ENCODE measurements at regions not wholly inside any gene's neighbourhood (a gene's known extent, or its start where the extent isn't known, plus 50 kb on each side); places are given as distances from the start of the nearest gene placed in this dataset.
"Not testable (repeated sequence)": the region's sequence is repeated elsewhere in the genome, so short reads cannot be mapped to it uniquely, and the experiment has no call there.

DNA sequence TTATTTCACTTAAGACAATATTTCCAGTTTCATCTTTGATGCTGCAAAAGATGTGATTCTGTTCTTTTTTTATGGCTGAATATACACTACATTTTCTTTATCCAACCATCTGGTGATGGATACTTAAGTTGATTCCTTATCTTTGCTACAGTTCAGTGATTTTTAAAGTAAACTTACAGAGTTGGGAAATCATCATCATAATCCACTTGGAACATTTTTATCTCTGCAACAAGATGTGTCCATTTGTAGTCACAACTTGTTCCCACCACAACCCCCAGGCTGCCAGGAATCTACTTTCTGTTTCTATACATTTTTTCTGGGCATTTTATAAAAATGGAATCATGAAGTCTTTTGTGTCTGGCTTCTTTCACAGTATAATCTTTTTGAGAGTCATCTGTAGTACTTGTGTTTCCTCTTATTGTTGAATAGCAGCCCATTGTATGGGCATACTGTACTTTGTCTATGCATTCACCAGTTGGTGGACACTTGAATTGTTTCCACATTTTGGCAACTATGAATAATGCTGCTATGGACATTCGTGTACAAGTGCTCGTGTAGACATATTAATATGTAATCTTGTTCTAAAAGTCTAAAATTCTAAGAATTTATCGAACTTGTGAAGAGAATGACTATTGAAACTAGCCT, 212.5 kb upstream of the DDHD1 start:
- Histone ChIP-seq H3K4me1 (ENCODE audit: control insufficient read depth, insufficient read depth, low read length) (peaks cover 12% of the 10 kb centered on the region), H3K9ac (ENCODE audit: extremely low read depth, low read length, poor library complexity, severe bottlenecking) (no peak overlapping the region), H3K27me3 (ENCODE audit: control insufficient read depth, insufficient read depth, low read length, poor library complexity, severe bottlenecking) (no peaks in the 10 kb centered on the region), H3K27ac (ENCODE audit: low read depth, low read length) (no peak overlapping the region), H3K4me3 (ENCODE audit: low read length) (no peak overlapping the region), H3K36me3 (ENCODE audit: control insufficient read depth, insufficient read depth, low read length) (no peaks in the 10 kb centered on the region), H3K9me3 (ENCODE audit: control insufficient read depth, low read length) (peaks cover 23% of the 10 kb centered on the region)
- Mint-ChIP-seq H3K4me3 (no peak overlapping the region), H3K9me3 (peaks cover 39% of the 10 kb centered on the region), H3K4me1 (peaks cover 25% of the 10 kb centered on the region), H3K36me3 (ENCODE audit: low read depth) (peaks cover 18% of the 10 kb centered on the region), H3K27ac (no peak overlapping the region), H3K27me3 (ENCODE audit: insufficient read depth) (peaks cover 4% of the 10 kb centered on the region)
- no peak for TF ChIP-seq CTCF (conservative IDR thresholded peaks at IDR 0.05)
- DNase-seq, result no peak
- WGBS, 2 experiments (ENCODE audit: insufficient coverage in 1 of 2, insufficient read length in 1 of 2), result 94 to 100% methylated on average over 2 to 3 of the region's 3 CpGs

- not testable (repeated sequence) for H3K27ac Mint-ChIP-seq; H3K36me3 ChIP-seq (ENCODE audit: control insufficient read depth, insufficient read depth, low read length); H3K27me3 ChIP-seq (ENCODE audit: control insufficient read depth, insufficient read depth, low read length, poor library complexity, severe bottlenecking); H3K4me3 ChIP-seq (ENCODE audit: low read length); H3K4me1 Mint-ChIP-seq; DNase-seq; H3K9ac ChIP-seq (ENCODE audit: extremely low read depth, low read length, poor library complexity, severe bottlenecking); H3K27me3 Mint-ChIP-seq (ENCODE audit: insufficient read depth); H3K27ac ChIP-seq (ENCODE audit: low read depth, low read length); H3K4me1 ChIP-seq (ENCODE audit: control insufficient read depth, insufficient read depth, low read length); H3K4me3 Mint-ChIP-seq
- peaks cover 22% of the 10 kb centered on the region for H3K36me3 Mint-ChIP-seq (ENCODE audit: low read depth)
- H3K9me3 Mint-ChIP-seq, result peaks cover 56% of the 10 kb centered on the region
- peaks cover 44% of the 10 kb centered on the region for H3K9me3 ChIP-seq (ENCODE audit: control insufficient read depth, low read length)
- WGBS, 2 experiments (ENCODE audit: insufficient coverage in 1 of 2, insufficient read length in 1 of 2), result 94% methylated on average over 2 of the region's 2 CpGs; no CpG with 5 or more reads in 1 of the 2 experiments
These were observed 209.8 kb upstream of the DDHD1 start for GRCh38 chr14:53362916-53363315.

GRCh38 chr14:53360829-53361228, 207.7 kb upstream of the DDHD1 start:
- no peak for DNase-seq
- Mint-ChIP-seq H3K4me3 (no peak overlapping the region), H3K4me1 (peaks cover 10% of the 10 kb centered on the region), H3K27me3 (ENCODE audit: insufficient read depth) (peaks cover 4% of the 10 kb centered on the region), H3K27ac (no peak overlapping the region), H3K36me3 (ENCODE audit: low read depth) (peaks cover 22% of the 10 kb centered on the region), H3K9me3 (peaks cover 56% of the 10 kb centered on the region)
- no peak overlapping the region for H3K27ac ChIP-seq (ENCODE audit: low read depth, low read length)
- no peak overlapping the region for H3K4me3 ChIP-seq (ENCODE audit: low read length)
- no peak overlapping the region for H3K9ac ChIP-seq (ENCODE audit: extremely low read depth, low read length, poor library complexity, severe bottlenecking)
- no peaks in the 10 kb centered on the region for H3K27me3 ChIP-seq (ENCODE audit: control insufficient read depth, insufficient read depth, low read length, poor library complexity, severe bottlenecking)
- no peak for TF ChIP-seq CTCF (conservative IDR thresholded peaks at IDR 0.05)
- H3K36me3 ChIP-seq (ENCODE audit: control insufficient read depth, insufficient read depth, low read length), result peaks cover 8% of the 10 kb centered on the region
- H3K9me3 ChIP-seq (ENCODE audit: control insufficient read depth, low read length), result peaks cover 44% of the 10 kb centered on the region
- peaks cover 7% of the 10 kb centered on the region for H3K4me1 ChIP-seq (ENCODE audit: control insufficient read depth, insufficient read depth, low read length)

DNA sequence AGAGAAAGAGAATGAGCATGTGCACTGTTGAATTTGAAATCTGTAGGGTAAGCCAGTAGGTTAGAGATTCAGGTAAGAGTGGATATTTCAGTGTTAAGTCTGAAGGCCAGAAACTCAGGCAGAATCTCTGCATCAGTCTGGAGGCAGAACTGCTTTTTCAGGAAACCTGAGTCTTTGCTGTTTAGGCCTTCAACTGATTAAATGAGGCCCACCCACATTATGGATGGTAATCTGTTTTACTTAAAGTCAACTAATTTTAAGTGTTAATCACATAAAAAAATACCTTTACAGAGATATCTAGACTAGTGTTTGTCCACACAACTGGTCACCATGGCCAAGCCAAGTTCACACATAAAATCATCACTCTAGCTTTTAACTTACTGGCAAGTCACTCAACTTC, 205.0 kb upstream of the DDHD1 start:
- Mint-ChIP-seq H3K9me3 (peaks cover 33% of the 10 kb centered on the region), H3K4me3 (no peak overlapping the region), H3K27me3 (ENCODE audit: insufficient read depth) (no peaks in the 10 kb centered on the region), H3K27ac (no peak overlapping the region), H3K4me1 (peaks cover 29% of the 10 kb centered on the region), H3K36me3 (ENCODE audit: low read depth) (peaks cover 14% of the 10 kb centered on the region)
- peaks cover 34% of the 10 kb centered on the region for H3K9me3 ChIP-seq (ENCODE audit: control insufficient read depth, low read length)
- no peak overlapping the region for H3K9ac ChIP-seq (ENCODE audit: extremely low read depth, low read length, poor library complexity, severe bottlenecking)
- no peaks in the 10 kb centered on the region for H3K27me3 ChIP-seq (ENCODE audit: control insufficient read depth, insufficient read depth, low read length, poor library complexity, severe bottlenecking)
- peaks cover 8% of the 10 kb centered on the region for H3K36me3 ChIP-seq (ENCODE audit: control insufficient read depth, insufficient read depth, low read length)
- no peak overlapping the region for H3K27ac ChIP-seq (ENCODE audit: low read depth, low read length)
- no peak overlapping the region for H3K4me3 ChIP-seq (ENCODE audit: low read length)
- peaks cover 17% of the 10 kb centered on the region for H3K4me1 ChIP-seq (ENCODE audit: control insufficient read depth, insufficient read depth, low read length)
- TF ChIP-seq CTCF (conservative IDR thresholded peaks at IDR 0.05), result no peak
- no peak for DNase-seq
